ENCODE measurements at regions not wholly inside any gene's neighbourhood (a gene's known extent, or its start where the extent isn't known, plus 50 kb on each side); places are given as distances from the start of the nearest gene placed in this dataset.

- DNase-seq (ENCODE audit: low read depth in 2 of 2), result no peak
These were observed 247.0 kb upstream of the MEF2C start for GRCh38 chr5:89129941-89130340.

DNA sequence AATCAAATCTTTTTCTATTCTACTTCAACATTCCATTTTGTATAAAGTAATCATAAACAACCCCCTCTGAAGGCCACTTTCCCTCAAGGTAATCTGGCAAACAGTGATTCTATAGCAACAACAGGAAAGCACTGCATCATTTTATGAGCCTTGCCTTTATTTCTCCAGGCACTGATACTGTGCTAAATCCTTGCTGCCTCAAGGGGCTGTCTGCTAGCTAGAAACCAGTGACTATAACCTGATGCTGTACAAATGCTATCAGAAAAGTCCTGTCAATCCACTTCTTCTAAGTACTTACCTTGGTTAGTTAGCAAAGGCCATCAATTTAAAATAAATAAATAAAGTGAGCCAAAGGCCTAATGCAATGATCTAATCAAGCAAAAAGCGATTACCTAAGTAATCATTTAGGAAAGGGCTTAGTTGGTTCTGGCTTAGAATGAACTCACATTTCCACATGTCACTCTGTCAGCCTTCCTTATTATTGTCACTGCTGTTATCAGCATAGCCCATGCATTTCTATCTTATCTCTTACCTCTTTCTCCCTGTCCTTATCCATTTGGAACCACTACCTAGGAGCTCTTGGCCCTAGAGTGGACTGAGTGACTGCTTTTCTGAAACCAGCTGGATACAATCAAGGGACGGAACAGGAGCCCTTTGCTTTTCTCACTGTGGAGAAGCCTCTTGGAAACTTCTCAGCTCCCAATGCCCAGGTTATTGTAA, 246.1 kb upstream of the MEF2C start:
- DNase-seq (ENCODE audit: low read depth in 2 of 2), result no peak

- DNase-seq (ENCODE audit: low read depth in 2 of 2), result no peak
These were observed 245.1 kb upstream of the MEF2C start for GRCh38 chr5:89128092-89128491.

- no peak for DNase-seq (ENCODE audit: low read depth in 2 of 2)
These were observed 244.2 kb upstream of the MEF2C start for GRCh38 chr5:89127191-89127590.

GRCh38 chr5:89125372-89125771, 242.4 kb upstream of the MEF2C start:
- DNase-seq (ENCODE audit: low read depth in 2 of 2), result no peak

DNA sequence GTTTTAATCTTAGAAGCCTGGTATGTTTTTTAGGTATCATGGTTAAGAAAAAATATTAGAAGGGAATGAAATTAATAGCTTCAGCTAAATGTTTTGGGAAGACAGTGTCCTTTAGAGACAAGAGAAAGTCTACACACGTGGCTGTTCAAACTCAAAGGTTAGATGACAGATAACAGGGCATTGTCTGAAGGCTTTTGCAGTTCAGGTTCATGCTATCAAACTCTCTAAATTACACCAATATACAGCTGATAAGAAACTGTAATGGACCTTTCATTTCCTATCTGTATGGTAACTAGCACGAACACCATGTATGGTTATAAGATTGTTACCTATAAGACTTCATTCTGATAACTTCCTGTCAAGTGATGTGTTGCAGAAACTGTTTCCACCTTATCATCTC, 240.6 kb upstream of the MEF2C start:
- no peak for DNase-seq (ENCODE audit: low read depth in 2 of 2)

DNA sequence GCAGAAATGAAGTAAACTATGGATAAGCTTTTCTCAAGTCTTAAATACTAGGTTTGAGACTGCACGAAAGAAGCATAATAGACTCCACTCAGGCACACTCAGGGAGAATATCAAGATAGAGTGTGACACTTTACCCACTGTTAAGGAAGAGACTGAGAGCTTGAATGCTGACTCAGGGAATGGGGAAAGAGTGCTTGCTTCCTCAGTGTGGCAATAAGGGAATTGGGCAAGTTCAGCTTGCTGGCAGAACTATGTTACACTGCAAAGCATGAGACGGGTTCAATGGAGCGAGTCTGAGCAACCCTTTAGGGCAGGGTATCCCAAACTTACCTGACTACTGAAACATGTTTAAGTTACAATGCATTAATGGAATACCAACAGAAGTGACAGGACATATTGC, 237.7 kb upstream of the MEF2C start:
- DNase-seq (ENCODE audit: low read depth in 2 of 2), result no peak

- no peak for DNase-seq (ENCODE audit: low read depth in 2 of 2)
These were observed 234.2 kb upstream of the MEF2C start for GRCh38 chr5:89117124-89117644.

DNA sequence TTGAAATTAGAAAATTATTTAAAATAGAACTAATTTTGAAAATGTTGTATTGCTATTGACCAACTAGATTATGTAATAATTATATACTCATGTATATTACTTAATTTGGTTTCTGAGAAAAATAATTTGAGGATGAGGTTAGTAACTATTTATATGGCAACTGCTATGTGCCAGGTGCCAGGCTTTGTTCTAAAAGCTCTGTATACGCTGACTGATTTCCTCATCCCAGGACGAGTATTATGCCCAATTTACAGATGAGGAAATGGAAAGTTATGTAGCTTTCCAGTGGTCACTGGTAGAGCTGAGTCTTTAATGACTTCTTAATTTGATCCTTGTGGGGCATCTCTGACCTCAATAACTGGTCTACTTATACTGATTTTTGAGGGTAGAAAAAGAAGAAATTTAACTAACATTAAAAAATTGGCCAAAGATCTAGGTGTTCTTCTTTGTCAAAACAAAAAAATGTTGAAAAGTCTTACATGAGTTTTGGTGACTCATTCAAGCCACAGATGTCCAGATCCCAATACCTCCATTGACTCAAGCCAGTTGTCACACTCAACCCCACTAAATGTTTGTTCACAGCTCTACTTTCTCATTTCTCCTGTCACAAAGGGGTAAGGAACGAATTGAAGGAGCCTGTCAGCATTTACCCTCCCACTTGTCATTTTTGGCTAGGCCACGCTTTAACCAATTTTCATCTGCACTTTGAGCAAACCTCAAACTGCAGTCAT, 228.1 kb upstream of the MEF2C start:
- no peak for DNase-seq (ENCODE audit: low read depth in 2 of 2)

DNA sequence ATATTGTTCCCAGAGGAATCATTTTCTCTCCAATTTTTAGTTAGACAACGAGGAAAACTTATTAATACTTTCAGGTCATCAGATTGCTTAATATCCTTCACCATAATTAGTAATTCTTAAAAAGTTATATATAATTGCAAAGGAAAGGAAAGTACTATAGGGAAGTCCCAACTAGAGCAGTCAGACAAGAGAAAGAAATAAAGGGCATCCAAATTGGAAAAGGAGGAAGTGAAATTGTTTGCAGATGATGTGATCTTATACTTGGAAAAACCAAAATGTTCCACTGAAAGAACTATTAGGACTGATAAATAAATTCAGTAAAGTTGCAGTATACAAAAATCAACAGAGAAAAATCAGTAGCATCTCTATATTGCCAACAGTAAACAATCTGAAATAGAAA, 223.5 kb upstream of the MEF2C start:
- DNase-seq (ENCODE audit: low read depth in 2 of 2), result no peak

GRCh38 chr5:89105836-89106235, 222.9 kb upstream of the MEF2C start:
- no peak for DNase-seq (ENCODE audit: low read depth in 2 of 2)

DNA sequence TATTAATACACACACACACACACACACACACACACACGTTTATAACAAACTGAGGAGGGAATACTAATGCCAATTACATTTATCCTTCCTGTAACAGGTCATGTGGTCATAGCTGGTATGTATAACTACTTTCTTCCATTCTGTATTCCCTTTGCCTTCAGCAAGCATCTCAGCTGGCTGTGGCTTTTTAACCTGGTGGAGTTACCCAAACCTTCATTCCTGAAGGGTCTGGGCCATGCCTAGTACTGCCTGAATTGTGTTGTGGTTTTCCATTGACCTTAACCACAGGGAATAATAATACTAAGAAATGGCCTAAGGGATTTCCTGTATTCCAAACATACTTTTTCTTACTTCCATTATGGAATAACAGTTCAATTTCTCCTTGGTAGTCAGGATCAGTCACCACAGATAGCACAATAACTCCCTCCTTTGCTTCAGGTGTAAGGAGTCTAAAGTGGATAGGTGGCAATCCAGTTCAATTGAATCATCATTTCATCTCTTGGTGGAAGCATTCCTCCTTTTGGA, 222.2 kb upstream of the MEF2C start:
- no peak for DNase-seq (ENCODE audit: low read depth in 2 of 2)

GRCh38 chr5:89098199-89098756, 215.3 kb upstream of the MEF2C start:
- no peak for DNase-seq (ENCODE audit: low read depth in 2 of 2)

DNA sequence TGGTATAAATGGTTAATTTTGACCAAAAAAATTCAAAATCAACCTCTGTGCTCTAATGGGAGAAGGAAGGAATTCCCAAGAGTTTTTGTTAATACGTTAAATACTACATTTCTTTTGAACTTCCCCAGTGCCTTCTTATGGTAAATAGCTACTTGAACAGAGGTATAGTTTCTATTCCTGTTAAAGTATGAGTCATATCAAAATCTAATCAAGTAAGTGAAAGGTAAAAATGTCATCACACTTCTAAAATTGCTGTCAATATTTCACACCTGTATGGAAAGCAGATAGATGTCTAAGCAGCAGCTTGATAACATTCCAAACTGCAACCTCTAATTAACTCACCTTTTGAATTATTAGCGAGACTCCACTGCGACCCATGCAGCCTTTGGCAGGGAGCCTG, 214.1 kb upstream of the MEF2C start:
- no peak for DNase-seq (ENCODE audit: low read depth in 2 of 2)

DNA sequence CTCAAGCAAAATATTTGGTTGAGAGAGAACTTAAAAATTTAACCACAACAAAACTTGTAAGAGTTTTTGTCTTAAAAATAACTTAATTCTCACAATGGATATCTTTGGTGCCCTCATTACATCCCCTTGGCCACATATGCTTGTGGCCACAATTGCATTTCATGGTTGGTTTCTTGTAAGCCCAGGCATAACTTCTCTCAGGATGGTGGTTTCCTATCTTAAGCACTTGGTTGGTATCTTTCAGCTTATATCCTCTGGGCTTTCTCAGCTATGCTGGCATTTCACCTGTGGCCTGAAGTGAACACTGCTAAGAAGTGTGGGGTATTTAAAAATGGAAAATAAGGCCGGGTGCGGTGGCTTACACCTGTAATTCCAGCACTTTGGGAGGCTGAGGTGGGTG, 212.4 kb upstream of the MEF2C start:
- no peak for DNase-seq (ENCODE audit: low read depth in 2 of 2)

DNA sequence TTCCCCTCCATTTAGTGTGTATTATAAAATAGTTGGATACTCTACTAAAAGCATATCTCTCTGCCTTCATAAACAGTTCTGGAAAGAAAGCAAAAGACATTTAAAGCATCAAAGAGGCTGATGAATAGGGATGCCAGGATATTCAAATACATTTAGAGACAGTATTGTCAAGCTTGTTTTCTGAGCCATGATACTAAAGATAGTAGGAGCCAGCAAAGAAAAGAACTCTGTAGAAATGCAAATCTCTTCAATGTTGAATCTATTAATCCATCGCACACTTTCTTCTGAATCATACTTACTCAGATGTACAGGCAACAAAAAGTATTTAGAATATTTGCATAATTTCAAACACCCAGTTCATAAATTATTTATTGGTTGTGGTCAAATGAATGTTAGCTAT, 207.1 kb upstream of the MEF2C start:
- no peak for DNase-seq (ENCODE audit: low read depth in 2 of 2)

DNA sequence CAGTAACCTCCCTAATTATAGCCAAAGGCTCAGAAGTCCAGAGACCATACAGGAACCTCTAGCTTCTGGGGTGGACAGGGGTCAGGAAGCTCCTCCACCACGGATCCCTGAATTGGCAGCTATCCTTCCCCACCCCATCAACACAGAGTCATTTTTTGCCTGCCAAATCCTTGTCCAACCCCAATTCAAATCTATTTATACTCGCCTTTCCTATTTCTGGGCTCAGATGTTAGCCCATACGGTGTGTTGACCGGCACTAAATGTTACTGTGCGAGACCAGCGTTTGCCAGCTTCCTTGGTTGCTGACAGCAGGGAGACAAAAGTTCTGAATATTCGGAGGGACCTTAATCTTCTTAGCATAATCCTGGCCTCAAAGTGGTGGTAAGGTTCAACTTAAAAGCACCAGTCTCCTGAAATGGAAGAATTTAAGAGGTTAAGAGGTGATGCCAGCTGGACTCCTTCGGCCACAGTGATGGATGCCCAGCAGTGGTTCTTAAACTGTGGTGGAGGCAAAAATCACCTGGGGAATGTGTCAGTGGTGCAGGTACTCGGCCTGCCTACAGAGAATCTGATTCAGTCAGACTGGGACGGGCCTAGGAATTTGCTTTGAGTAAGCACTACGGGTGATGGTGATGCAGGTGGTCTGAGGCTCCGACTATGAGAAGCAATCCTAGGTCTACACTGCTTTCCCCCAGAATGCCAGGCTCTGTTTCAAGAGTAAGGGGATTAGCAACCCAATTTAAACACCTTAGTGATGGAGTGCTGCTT, 204.8 kb upstream of the MEF2C start:
- DNase-seq (ENCODE audit: low read depth in 2 of 2), result no peak

GRCh38 chr5:89087128-89087527, 204.1 kb upstream of the MEF2C start:
- no peak for DNase-seq (ENCODE audit: low read depth in 2 of 2)

DNA sequence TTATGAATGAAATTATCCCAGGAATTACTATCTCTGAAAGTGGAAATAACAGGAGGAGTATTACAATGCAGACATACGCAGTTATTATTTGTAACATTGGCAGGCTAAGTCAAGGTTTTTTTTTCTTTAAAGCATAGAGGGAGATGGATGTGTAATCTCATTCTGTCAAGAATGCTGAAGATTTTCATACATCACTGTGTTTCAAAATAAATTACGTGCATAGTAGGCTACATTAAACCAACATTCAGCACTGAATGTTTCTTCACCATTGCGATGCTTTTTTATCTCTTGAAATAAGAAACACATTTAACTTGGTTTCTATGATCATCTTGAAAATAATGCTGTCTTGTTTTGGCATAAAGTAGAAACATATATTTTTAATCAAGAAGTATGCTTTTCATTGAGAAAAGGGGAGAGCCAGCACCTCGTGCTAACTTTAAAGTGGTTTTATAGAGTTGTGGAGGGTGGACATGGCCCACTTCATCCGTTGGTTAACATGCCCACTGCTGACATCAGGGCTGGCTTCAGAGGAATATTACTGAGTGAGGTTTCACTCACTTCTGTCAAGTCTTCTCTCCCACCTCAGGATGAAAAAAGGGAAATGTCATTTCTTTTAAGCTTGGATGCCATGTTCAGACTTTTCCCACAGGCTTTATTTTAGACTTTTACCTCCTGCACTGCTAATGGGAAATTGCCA, 203.6 kb upstream of the MEF2C start:
- DNase-seq (ENCODE audit: low read depth in 2 of 2), result no peak

DNA sequence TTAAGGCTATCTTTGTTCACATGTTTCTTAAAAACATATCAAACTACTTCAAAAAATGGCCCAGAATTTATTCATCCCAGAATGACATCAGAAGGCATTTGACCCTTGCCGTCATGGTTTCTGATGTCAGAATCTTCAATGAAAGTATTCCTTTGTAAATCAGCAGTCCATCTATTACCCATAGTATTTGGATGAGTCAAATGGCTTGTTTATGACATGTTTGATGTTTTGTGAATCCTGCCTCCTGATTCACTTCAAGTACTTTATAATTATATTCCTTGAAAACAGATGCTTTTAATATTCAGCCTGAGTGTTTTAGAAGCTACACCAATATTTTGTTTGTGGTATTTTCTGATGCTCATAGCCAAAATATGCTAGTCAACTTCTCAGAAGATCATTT, 200.8 kb upstream of the MEF2C start:
- DNase-seq (ENCODE audit: low read depth in 2 of 2), result no peak

DNA sequence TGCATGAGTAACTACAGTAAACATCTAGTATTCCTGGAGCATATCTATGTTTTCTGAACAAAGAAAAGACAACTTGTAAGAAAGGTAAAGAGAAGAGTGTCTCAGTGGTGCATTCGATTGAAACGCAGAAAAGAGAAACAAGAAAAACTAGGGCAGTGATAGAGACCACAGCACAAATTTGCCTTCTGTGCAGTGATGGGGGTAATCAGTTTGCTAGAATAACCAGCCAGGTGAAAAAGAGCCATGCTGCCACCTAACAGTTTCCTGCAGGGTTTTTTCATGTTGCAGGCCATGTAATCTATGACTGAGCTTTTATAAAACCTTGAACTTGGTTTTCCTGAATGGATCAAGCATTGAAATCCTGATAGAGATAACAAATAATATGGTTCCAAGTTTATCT, 198.4 kb upstream of the MEF2C start:
- DNase-seq (ENCODE audit: low read depth in 2 of 2), result no peak

Measured in activated CD8-positive, alpha-beta memory T cell treated with anti-CD3 and anti-CD28 coated beads for 4 hours (primary cell).